Skeletal muscle satellite cell (primary cell): ENCODE measurements at regions not wholly inside any gene's neighbourhood (a gene's known extent, or its start where the extent isn't known, plus 50 kb on each side); places are given as distances from the start of the nearest gene placed in this dataset.
"Not testable (repeated sequence)": the region's sequence is repeated elsewhere in the genome, so short reads cannot be mapped to it uniquely, and the experiment has no call there.

ENCODE experiments used
- H3K27me3 ChIP-seq: 2 replicates; pipeline ENCODE4 v1.7.0; 2013; ENCODE audit warnings: low read length; ENCODE audit not compliant: control insufficient read depth, insufficient read depth
- H3K36me3 ChIP-seq: 2 replicates; pipeline ENCODE4 v1.7.0; 2013; ENCODE audit warnings: mild to moderate bottlenecking, control low read depth, low read length; ENCODE audit not compliant: insufficient read depth
- H3K4me1 ChIP-seq: 2 replicates; pipeline ENCODE4 v1.7.0; 2013; ENCODE audit warnings: low read length; ENCODE audit not compliant: control insufficient read depth, insufficient read depth
- H3K4me2 ChIP-seq: 2 replicates; pipeline ENCODE4 v1.7.0; 2013; ENCODE audit warnings: mild to moderate bottlenecking, low read length
- H3K4me3 ChIP-seq: 2 replicates; pipeline ENCODE4 v1.7.0; 2013; ENCODE audit warnings: low read length
- H3K9ac ChIP-seq: 2 replicates; pipeline ENCODE4 v1.7.0; 2013; ENCODE audit warnings: mild to moderate bottlenecking, low read depth, low read length, moderate library complexity
- H3K9me3 ChIP-seq: replicated peaks from 2 replicates; pipeline ENCODE4 v1.7.0; 2013; ENCODE audit warnings: mild to moderate bottlenecking, control low read depth, low read length

DNA sequence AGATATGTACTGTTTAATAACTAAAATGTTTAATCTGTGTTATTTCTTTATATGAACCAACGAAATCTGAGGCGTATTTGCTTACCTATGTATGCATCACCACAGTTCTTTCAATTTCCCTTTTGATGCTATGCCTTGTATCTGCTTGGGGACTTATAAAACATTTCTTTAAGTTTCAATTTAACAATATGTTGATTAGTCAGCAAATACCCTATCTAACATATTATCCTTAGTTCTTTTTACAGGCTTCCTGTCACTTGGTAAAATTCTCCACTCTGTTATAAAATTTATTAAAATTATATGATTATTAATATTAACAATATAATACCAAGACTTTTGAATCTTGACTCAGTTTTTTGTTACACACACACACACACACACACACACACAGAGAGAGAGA, 174.3 kb downstream of the CPS1 start:
- H3K27me3 ChIP-seq = peaks cover 4% of the 10 kb centered on the region
- no peak overlapping the region for H3K9ac ChIP-seq
- no peaks in the 10 kb centered on the region for H3K9me3 ChIP-seq
- no peak overlapping the region for H3K4me3 ChIP-seq
- no peaks in the 10 kb centered on the region for H3K4me1 ChIP-seq
- H3K4me2 ChIP-seq = no peak overlapping the region
- no peaks in the 10 kb centered on the region for H3K36me3 ChIP-seq

GRCh38 chr2:210746826-210747225, 190.4 kb downstream of the CPS1 start:
- H3K9me3 ChIP-seq, H3K27me3 ChIP-seq, H3K36me3 ChIP-seq, H3K4me3 ChIP-seq, H3K4me2 ChIP-seq, H3K4me1 ChIP-seq, H3K9ac ChIP-seq: not testable (repeated sequence)

- Histone ChIP-seq H3K4me3 (no peak overlapping the region), H3K9ac (no peak overlapping the region), H3K4me1 (no peaks in the 10 kb centered on the region)
Measured at GRCh38 chr2:210752532-210752931, 196.1 kb downstream of the CPS1 start.

GRCh38 chr2:210753386-210753785, 197.0 kb downstream of the CPS1 start:
- Histone ChIP-seq H3K9me3 (no peaks in the 10 kb centered on the region), H3K4me2 (no peak overlapping the region), H3K36me3 (no peaks in the 10 kb centered on the region), H3K4me1 (no peaks in the 10 kb centered on the region), H3K27me3 (no peaks in the 10 kb centered on the region), H3K4me3 (no peak overlapping the region), H3K9ac (no peak overlapping the region)

More at GRCh38 chr2:210752532-210752931, 196.1 kb downstream of the CPS1 start:
- Histone ChIP-seq H3K36me3 (no peaks in the 10 kb centered on the region), H3K27me3 (no peaks in the 10 kb centered on the region), H3K9me3 (no peaks in the 10 kb centered on the region), H3K4me2 (no peak overlapping the region)

GRCh38 chr2:210756855-210757254, 200.5 kb downstream of the CPS1 start:
- Histone ChIP-seq H3K9me3 (no peaks in the 10 kb centered on the region), H3K27me3 (no peaks in the 10 kb centered on the region), H3K4me1 (no peaks in the 10 kb centered on the region), H3K4me3 (no peak overlapping the region), H3K9ac (no peak overlapping the region), H3K4me2 (no peak overlapping the region), H3K36me3 (no peaks in the 10 kb centered on the region)

DNA sequence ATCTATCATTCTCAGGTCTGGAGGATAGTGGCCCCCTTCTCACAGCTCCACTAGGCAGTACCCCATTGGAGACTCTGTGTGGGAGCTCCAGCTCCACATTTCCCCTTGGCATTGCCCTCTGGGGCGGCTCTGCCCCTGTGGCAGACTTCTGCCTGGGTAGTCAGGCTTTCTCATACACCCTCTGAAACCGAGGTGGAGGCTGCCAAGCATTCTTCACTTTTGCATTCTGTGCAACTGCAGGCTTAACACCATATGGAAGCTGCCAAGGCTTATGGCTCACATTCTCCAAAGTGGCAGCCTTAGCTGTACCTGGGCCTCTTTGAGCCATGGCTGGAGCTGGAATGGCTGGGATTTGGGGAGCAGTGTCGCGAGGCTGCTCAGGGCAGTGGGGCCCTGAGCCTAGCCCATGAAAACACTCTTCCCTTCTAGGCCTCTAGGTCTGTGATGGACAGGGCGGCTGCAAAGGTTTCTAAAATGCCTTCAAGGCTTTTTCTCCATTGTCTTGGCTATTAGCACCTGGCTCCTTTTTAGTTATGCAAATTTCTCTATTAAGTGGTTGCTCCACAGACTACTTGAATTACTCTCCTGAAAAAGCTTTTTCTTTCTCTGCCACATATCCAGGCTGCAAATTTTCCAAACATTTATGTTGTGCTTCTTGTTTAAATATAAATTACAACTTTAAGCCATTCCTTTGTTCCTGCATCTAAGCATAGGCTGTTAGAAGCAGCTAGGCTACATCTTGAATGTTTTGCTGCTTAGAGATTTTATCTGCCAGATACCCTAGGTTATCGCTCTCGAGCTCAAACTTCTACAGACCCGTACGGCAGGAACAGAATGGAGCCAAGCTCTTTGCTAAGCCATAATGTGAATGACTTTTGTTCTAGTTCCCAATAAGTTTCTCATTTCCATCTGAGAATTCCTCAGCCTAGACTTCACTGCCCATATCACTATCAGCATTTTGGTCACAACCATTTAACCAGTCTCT, 206.5 kb downstream of the CPS1 start:
- Histone ChIP-seq H3K27me3 (no peaks in the 10 kb centered on the region), H3K36me3 (no peaks in the 10 kb centered on the region), H3K9me3 (no peaks in the 10 kb centered on the region), H3K4me1 (no peaks in the 10 kb centered on the region), H3K4me2 (no peak overlapping the region), H3K4me3 (no peak overlapping the region), H3K9ac (no peak overlapping the region)

GRCh38 chr2:210768329-210768910, 212.0 kb downstream of the CPS1 start:
- Histone ChIP-seq H3K4me1 (no peaks in the 10 kb centered on the region), H3K9me3 (no peaks in the 10 kb centered on the region), H3K4me3 (no peak overlapping the region), H3K9ac (no peak overlapping the region), H3K27me3 (no peaks in the 10 kb centered on the region), H3K4me2 (no peak overlapping the region), H3K36me3 (no peaks in the 10 kb centered on the region)

DNA sequence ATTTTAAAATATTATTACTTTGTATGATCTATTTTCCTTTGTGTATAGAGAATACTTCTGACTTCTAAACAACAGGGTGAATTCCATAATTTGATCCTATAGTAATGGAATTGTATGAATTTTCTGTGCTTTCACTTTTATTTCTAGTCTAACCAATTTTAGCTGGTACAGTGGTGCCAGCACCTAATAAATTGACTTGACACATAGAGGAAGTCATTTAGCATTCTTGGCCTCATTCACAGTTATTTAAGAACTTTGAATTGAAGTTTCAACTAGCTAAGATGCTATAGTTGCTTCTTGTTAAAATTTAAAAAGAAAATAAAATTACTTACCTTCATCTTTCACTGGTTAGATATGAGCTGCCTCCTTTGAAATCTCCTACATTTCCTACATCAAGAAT, 220.4 kb downstream of the CPS1 start:
- H3K4me1 ChIP-seq = no peaks in the 10 kb centered on the region
- no peaks in the 10 kb centered on the region for H3K9me3 ChIP-seq
- H3K36me3 ChIP-seq = no peaks in the 10 kb centered on the region
- no peak overlapping the region for H3K4me3 ChIP-seq
- H3K9ac ChIP-seq = no peak overlapping the region
- no peaks in the 10 kb centered on the region for H3K27me3 ChIP-seq
- no peak overlapping the region for H3K4me2 ChIP-seq

GRCh38 chr2:210782222-210782621, 225.8 kb downstream of the CPS1 start:
- Histone ChIP-seq H3K27me3 (no peaks in the 10 kb centered on the region), H3K4me2 (no peak overlapping the region), H3K36me3 (no peaks in the 10 kb centered on the region), H3K9ac (no peak overlapping the region), H3K4me3 (no peak overlapping the region), H3K9me3 (no peaks in the 10 kb centered on the region), H3K4me1 (no peaks in the 10 kb centered on the region)

DNA sequence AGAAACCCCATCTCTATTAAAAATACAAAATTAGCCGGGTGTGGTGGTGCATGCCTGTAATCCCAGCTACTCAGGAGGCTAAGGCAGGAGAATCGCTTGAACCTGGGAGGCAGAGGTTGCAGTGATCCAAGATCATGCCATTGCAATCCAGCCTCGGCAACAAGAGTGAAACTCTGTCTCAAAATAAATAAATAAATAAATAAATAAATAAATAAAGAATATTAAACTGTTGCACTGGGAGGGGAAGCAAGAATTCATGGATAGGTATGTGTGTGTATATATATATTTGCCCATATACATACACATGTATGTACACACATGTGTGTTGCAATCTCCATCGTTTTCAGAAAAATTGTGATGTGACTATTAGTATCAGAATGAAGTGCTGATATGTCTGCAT, 231.4 kb downstream of the CPS1 start:
- not testable (repeated sequence) for H3K36me3 ChIP-seq, H3K27me3 ChIP-seq, H3K9me3 ChIP-seq, H3K4me1 ChIP-seq, H3K4me3 ChIP-seq, H3K9ac ChIP-seq, H3K4me2 ChIP-seq

DNA sequence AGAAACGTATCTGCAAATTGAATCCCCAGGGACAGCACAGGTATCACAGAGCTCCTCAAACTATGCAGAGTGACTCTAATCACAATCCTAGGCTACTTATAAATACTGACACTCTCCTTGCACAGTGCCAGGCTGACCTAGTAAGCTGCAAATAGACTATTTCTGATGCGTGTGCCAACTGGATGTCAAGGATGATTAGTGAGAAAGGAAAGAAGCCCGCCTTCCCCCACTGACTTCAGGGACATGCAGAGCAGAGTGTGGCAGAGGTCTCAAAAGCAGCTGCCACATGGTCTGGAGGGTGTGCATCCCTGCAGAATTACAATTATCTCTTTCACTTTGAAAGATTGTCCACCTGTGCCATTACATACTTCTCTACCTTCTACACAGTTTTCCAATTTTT, 235.6 kb downstream of the CPS1 start:
- H3K4me1 ChIP-seq = no peaks in the 10 kb centered on the region
- H3K9ac ChIP-seq = no peak overlapping the region
- H3K4me2 ChIP-seq = no peak overlapping the region
- H3K27me3 ChIP-seq = no peaks in the 10 kb centered on the region
- H3K36me3 ChIP-seq = no peaks in the 10 kb centered on the region
- H3K4me3 ChIP-seq = no peak overlapping the region
- H3K9me3 ChIP-seq = no peaks in the 10 kb centered on the region

GRCh38 chr2:210795506-210795905, 239.1 kb downstream of the CPS1 start:
- no peaks in the 10 kb centered on the region for H3K36me3 ChIP-seq
- H3K27me3 ChIP-seq = no peaks in the 10 kb centered on the region
- H3K4me2 ChIP-seq = no peak overlapping the region
- H3K4me1 ChIP-seq = no peaks in the 10 kb centered on the region
- no peak overlapping the region for H3K4me3 ChIP-seq
- no peaks in the 10 kb centered on the region for H3K9me3 ChIP-seq
- H3K9ac ChIP-seq = no peak overlapping the region
